Mucosa of descending colon (tissue), 3 donors: ENCODE measurements at regions not wholly inside any gene's neighbourhood (a gene's known extent, or its start where the extent isn't known, plus 50 kb on each side); places are given as distances from the start of the nearest gene placed in this dataset.

Source experiments
- ATAC-seq: fragments of 200-7000 bp; cut with Tn5 transposase; one replicate; pipeline ENCODE4 v1.9.1; 2020; ENCODE audit warnings: mild to moderate bottlenecking, moderate library complexity
- DNase-seq, 3 donors: peaks; one replicate each; pipeline ENCODE4 v3.0.0-alpha.2; 2020
- H3K36me3 ChIP-seq: fragments of 200-600 bp; one replicate; pipeline ENCODE4 v1.8.0; 2021; ENCODE audit warnings: low read depth, mild to moderate bottlenecking
- H3K4me1 ChIP-seq: fragments of 200-600 bp; one replicate; pipeline ENCODE4 v1.8.0; 2021; ENCODE audit warnings: low read depth, mild to moderate bottlenecking
- H3K4me3 ChIP-seq: fragments of 200-600 bp; one replicate; pipeline ENCODE4 v1.8.0; 2021; ENCODE audit warnings: mild to moderate bottlenecking
- H3K9me3 ChIP-seq: fragments of 200-600 bp; one replicate; pipeline ENCODE4 v1.8.0; 2021; ENCODE audit warnings: mild to moderate bottlenecking
- intact Hi-C, 2 donors: fragments of 100-400 bp; cut with DNase I in 1 of 2; cut with micrococcal nuclease in 1 of 2; formaldehyde crosslinking; loops; one replicate each; pipeline versions ENCODE4 v1.11.0 to v1.11.1; 2022; cut with DNase I, micrococcal nuclease
- TF ChIP-seq, protein P1 (sequence below): fragments of 200-600 bp; IDR thresholded peaks from one replicate; pipeline ENCODE4 v1.8.0; 2022; ENCODE audit warnings: antibody characterized with exemption, mild to moderate bottlenecking
- donor health status: DM: no; HTN: no; CAD: no; lungs with moderate emphysema.
- donor health status: DM: no; HTN: no; CAD: no.
- donor health status: DM: no; HTN: yes; CAD: no.

DNA sequence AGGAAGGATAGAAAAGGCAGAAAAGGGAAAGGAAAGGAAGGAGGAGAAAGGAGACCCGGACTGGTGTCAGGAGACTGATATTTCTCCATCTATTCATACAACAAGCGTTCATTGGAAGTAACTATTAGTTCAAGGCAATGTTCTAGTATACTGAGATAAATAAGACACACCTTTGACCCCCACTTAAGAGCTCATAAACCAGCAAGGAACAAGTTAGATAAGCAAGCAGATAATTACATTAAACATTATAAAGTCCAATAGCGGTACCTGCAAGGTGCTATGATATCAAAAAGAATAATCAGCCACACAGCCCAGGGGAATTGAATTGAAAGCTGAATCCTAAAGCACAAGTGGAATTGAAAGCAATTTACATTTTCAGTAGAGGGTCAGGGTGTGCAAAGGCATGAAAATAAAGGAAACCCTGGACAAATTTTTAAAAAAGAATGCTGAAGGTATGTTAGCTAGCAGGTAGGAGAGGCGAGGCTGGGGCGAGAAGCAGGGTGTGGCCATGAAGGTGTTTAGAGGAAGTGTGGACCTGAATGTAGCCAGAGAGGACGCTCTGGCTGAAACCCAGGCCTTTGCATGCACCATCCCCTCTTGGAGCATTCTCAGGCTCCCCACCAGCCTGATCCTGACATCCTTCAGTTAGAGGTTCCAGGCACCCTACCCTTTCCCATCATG is 200.0 kb downstream of the SETD4 start:
- H3K4me1 ChIP-seq, result peaks cover 15% of the 10 kb centered on the region
- intact Hi-C loops, result no loop called here

DNA sequence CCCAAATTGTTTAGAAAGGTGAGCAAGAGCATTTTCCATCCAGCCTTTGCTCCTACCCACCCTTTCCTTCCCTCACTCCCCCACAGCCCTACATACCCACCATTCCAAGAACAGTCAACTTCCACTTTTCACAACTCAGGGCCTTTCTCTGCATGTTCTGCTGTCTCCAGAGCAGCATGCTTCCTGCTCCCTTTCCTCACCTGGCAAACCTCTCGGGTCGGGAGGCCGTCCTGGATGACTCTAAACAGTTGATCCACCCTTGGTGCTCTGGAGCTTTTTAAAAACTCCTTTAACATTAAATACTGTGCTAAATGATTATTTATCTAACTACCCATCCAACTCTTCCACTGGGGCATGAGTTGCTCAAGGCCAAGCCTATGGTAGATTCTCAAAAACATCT is 200.6 kb downstream of the SETD4 start:
- Histone ChIP-seq H3K4me3 (no peak overlapping the region), H3K4me1 (peaks cover 15% of the 10 kb centered on the region), H3K9me3 (no peaks in the 10 kb centered on the region), H3K36me3 (no peaks in the 10 kb centered on the region)
- TF ChIP-seq, protein P1, sequence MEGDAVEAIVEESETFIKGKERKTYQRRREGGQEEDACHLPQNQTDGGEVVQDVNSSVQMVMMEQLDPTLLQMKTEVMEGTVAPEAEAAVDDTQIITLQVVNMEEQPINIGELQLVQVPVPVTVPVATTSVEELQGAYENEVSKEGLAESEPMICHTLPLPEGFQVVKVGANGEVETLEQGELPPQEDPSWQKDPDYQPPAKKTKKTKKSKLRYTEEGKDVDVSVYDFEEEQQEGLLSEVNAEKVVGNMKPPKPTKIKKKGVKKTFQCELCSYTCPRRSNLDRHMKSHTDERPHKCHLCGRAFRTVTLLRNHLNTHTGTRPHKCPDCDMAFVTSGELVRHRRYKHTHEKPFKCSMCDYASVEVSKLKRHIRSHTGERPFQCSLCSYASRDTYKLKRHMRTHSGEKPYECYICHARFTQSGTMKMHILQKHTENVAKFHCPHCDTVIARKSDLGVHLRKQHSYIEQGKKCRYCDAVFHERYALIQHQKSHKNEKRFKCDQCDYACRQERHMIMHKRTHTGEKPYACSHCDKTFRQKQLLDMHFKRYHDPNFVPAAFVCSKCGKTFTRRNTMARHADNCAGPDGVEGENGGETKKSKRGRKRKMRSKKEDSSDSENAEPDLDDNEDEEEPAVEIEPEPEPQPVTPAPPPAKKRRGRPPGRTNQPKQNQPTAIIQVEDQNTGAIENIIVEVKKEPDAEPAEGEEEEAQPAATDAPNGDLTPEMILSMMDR, result no peak
- DNase-seq (no peak), ATAC-seq (no peak)
- intact Hi-C loops, result no loop called here

More for the DNA sequence above, 200.0 kb downstream of the SETD4 start:
- TF ChIP-seq, protein P1, result no peak
- Histone ChIP-seq H3K9me3 (no peaks in the 10 kb centered on the region), H3K4me3 (no peak overlapping the region), H3K36me3 (no peaks in the 10 kb centered on the region)
- ATAC-seq (peak; percentile 69), DNase-seq (peak in 2 of 3 donors; percentile 47 to 53)

GRCh38 chr21:35857095-35857494 is 203.2 kb downstream of the SETD4 start:
- TF ChIP-seq, protein P1, result no peak
- Histone ChIP-seq H3K9me3 (no peaks in the 10 kb centered on the region), H3K4me1 (peaks cover 15% of the 10 kb centered on the region), H3K36me3 (no peaks in the 10 kb centered on the region), H3K4me3 (no peak overlapping the region)
- no peak for ATAC-seq
- intact Hi-C loops, result no loop called here
- no peak for DNase-seq

- no peak overlapping the region for H3K4me3 ChIP-seq
- H3K9me3 ChIP-seq, result no peaks in the 10 kb centered on the region
- peaks cover 4% of the 10 kb centered on the region for H3K4me1 ChIP-seq
- no peaks in the 10 kb centered on the region for H3K36me3 ChIP-seq
- ATAC-seq (no peak), DNase-seq (no peak)
- intact Hi-C loops, result no loop called here
- TF ChIP-seq, protein P1, result no peak
Observed at GRCh38 chr21:35855484-35855883, 204.8 kb downstream of the SETD4 start.

- intact Hi-C loops, result no loop called here
- ATAC-seq, result no peak
Observed at GRCh38 chr21:35854281-35854680, 206.0 kb downstream of the SETD4 start.

More at GRCh38 chr21:35854281-35854680, 206.0 kb downstream of the SETD4 start:
- Histone ChIP-seq H3K36me3 (no peaks in the 10 kb centered on the region), H3K4me3 (no peak overlapping the region), H3K9me3 (no peaks in the 10 kb centered on the region), H3K4me1 (no peaks in the 10 kb centered on the region)
- TF ChIP-seq, protein P1, result no peak
- no peak for DNase-seq
